IMR-90 (cell line): ENCODE measurements at regions not wholly inside any gene's neighbourhood (a gene's known extent, or its start where the extent isn't known, plus 50 kb on each side); places are given as distances from the start of the nearest gene placed in this dataset.

Experiments
- ATAC-seq: fragments of 200-7000 bp; cut with Tn5 transposase; 2 replicates; pipeline ENCODE4 v1.9.1; 2020; ENCODE audit warnings: low read depth, mild to moderate bottlenecking, moderate library complexity
- BruUV-seq: library from RNA; stranded (reverse); fragments of 400-500 nt; replicated peaks from 2 replicates; lab custom pipeline; 2021; lab: Mats Ljungman, UMichigan
- CTCF ChIA-PET: fragments of 300-600 bp; formaldehyde crosslinking; extraction: SDS; loops from one replicate; lab custom pipeline; 2021; ENCODE audit warnings: antibody characterized with exemption; lab: Yijun Ruan, JAX
- POLR2A ChIA-PET: fragments of 300-600 bp; sonication (Branson Sonifier 250); formaldehyde crosslinking; loops from one replicate; lab custom pipeline; 2022; ENCODE audit warnings: antibody characterized with exemption; ENCODE audit not compliant: unreplicated experiment; lab: Charles Lee
- DNase-seq: peaks from one replicate; pipeline ENCODE4 v3.0.0; 2013
- H2AFZ ChIP-seq: replicated peaks from 2 replicates; pipeline ENCODE3; 2013; ENCODE audit warnings: low read length, mild to moderate bottlenecking; ENCODE audit not compliant: poor library complexity
- H2AK5ac ChIP-seq: 2 replicates; pipeline ENCODE4 v1.6.1; 2013; ENCODE audit warnings: low read depth, low read length, inconsistent platforms
- H2AK9ac ChIP-seq: replicated peaks from 2 replicates; pipeline ENCODE3; 2013; ENCODE audit warnings: mild to moderate bottlenecking, low read depth, low read length, moderate library complexity; ENCODE audit not compliant: poor library complexity
- H2BK120ac ChIP-seq: 2 replicates; pipeline ENCODE4 v1.6.1; 2013; ENCODE audit warnings: low read depth, low read length, inconsistent platforms
- H2BK15ac ChIP-seq: 3 replicates; pipeline ENCODE4 v1.6.1; 2013; ENCODE audit warnings: low read depth, low read length, inconsistent platforms
- H2BK20ac ChIP-seq: 2 replicates; pipeline ENCODE4 v1.6.1; 2013; ENCODE audit warnings: low read depth, mild to moderate bottlenecking, inconsistent platforms, low read length, moderate library complexity
- H2BK5ac ChIP-seq: 2 replicates; pipeline ENCODE4 v1.6.1; 2013; ENCODE audit warnings: mild to moderate bottlenecking, low read depth, low read length, inconsistent platforms; ENCODE audit not compliant: poor library complexity, severe bottlenecking
- H3K14ac ChIP-seq: replicated peaks from 2 replicates; pipeline ENCODE4 v1.6.1; 2013; ENCODE audit warnings: low read depth, low read length, inconsistent platforms
- H3K18ac ChIP-seq: 2 replicates; pipeline ENCODE4 v1.6.1; 2013; ENCODE audit warnings: low read depth, low read length, control low read depth
- H3K23ac ChIP-seq: 2 replicates; pipeline ENCODE4 v1.6.1; 2013; ENCODE audit warnings: low read depth, low read length, inconsistent platforms
- H3K27ac ChIP-seq: 2 replicates; pipeline ENCODE4 v1.5.1; 2013; ENCODE audit warnings: mild to moderate bottlenecking, control low read depth, low read length; ENCODE audit not compliant: insufficient read depth
- H3K27me3 ChIP-seq: 2 replicates; pipeline ENCODE4 v1.6.1; 2013; ENCODE audit warnings: low read length; ENCODE audit not compliant: control insufficient read depth, insufficient read depth
- H3K36me3 ChIP-seq: 2 replicates; pipeline ENCODE4 v1.6.1; 2013; ENCODE audit warnings: low read length, mixed read lengths; ENCODE audit not compliant: control insufficient read depth, insufficient read depth
- H3K4ac ChIP-seq: 2 replicates; pipeline ENCODE4 v1.6.1; 2013; ENCODE audit warnings: low read depth, low read length, inconsistent platforms
- H3K4me1 ChIP-seq: 2 replicates; pipeline ENCODE4 v1.6.1; 2013; ENCODE audit warnings: low read length, mixed read lengths; ENCODE audit not compliant: control insufficient read depth, insufficient read depth
- H3K4me2 ChIP-seq: 2 replicates; pipeline ENCODE4 v1.6.1; 2013; ENCODE audit warnings: low read depth, mild to moderate bottlenecking, control low read depth, low read length, moderate library complexity
- H3K4me3 ChIP-seq: 2 replicates; pipeline ENCODE4 v1.5.1; 2013; ENCODE audit warnings: low read depth, mild to moderate bottlenecking, control low read depth, low read length, moderate library complexity; ENCODE audit not compliant: insufficient read depth
- H3K56ac ChIP-seq: 2 replicates; pipeline ENCODE4 v1.6.1; 2013; ENCODE audit warnings: low read length, inconsistent platforms; ENCODE audit not compliant: insufficient read depth; ENCODE audit errors: extremely low read depth
- H3K79me1 ChIP-seq, 2 experiments: 2 replicates each; pipeline ENCODE4 v1.6.1; 2013; ENCODE audit warnings: low read length in 2 of 2, inconsistent platforms in 1 of 2, low read depth in 1 of 2
- H3K9ac ChIP-seq: 2 replicates; pipeline ENCODE4 v1.6.1; 2013; ENCODE audit warnings: low read depth, low read length, control low read depth
- H3K9me1 ChIP-seq: 2 replicates; pipeline ENCODE4 v1.6.1; 2013; ENCODE audit warnings: low read length, inconsistent platforms; ENCODE audit not compliant: insufficient read depth
- H3K9me3 ChIP-seq: 2 replicates; pipeline ENCODE4 v1.6.1; 2013; ENCODE audit warnings: low read length; ENCODE audit not compliant: control insufficient read depth, insufficient read depth
- H4K20me1 ChIP-seq: 2 replicates; pipeline ENCODE4 v1.6.1; 2013; ENCODE audit warnings: low read length, inconsistent platforms; ENCODE audit not compliant: insufficient read depth
- H4K5ac ChIP-seq: 2 replicates; pipeline ENCODE4 v1.6.1; 2013; ENCODE audit warnings: mild to moderate bottlenecking, low read depth, low read length, control low read depth
- H4K8ac ChIP-seq, 2 experiments: 2 replicates each; pipeline ENCODE4 v1.6.1; 2013; ENCODE audit warnings: low read depth in 2 of 2, low read length in 2 of 2, control low read depth in 1 of 2, inconsistent platforms in 1 of 2
- H4K91ac ChIP-seq: 2 replicates; pipeline ENCODE4 v1.6.1; 2013; ENCODE audit warnings: low read depth, low read length, inconsistent platforms; ENCODE audit not compliant: insufficient read depth
- BHLHE40 ChIP-seq: fragments of 150-350 bp; IDR thresholded peaks from 2 replicates; pipeline ENCODE4 v1.6.1; 2016; ENCODE audit warnings: mild to moderate bottlenecking, low read depth, low read length
- CEBPB ChIP-seq: IDR thresholded peaks from 2 replicates; pipeline ENCODE4 v1.6.1; 2012; ENCODE audit warnings: low read depth, low read length, improper control_type of control experiment
- CHD1 ChIP-seq: IDR thresholded peaks from 2 replicates; pipeline ENCODE4 v1.6.1; 2012; ENCODE audit warnings: low read depth, low read length, improper control_type of control experiment
- FOS ChIP-seq: fragments of 150-350 bp; IDR thresholded peaks from 2 replicates; pipeline ENCODE4 v1.6.1; 2016; ENCODE audit warnings: low read depth, low read length
- MAFK ChIP-seq: IDR thresholded peaks from 2 replicates; pipeline ENCODE4 v1.6.1; 2012; ENCODE audit warnings: low read depth, low read length, improper control_type of control experiment
- MAZ ChIP-seq: IDR thresholded peaks from 2 replicates; pipeline ENCODE4 v1.6.1; 2012; ENCODE audit warnings: low read depth, mild to moderate bottlenecking, low read length, improper control_type of control experiment, moderate library complexity, borderline replicate concordance
- MXI1 ChIP-seq: IDR thresholded peaks from 2 replicates; pipeline ENCODE4 v1.6.1; 2012; ENCODE audit warnings: low read depth, mild to moderate bottlenecking, low read length, moderate library complexity, borderline replicate concordance
- NFE2L2 ChIP-seq: fragments of 150-350 bp; IDR thresholded peaks from 2 replicates; pipeline ENCODE4 v1.6.1; 2016; ENCODE audit warnings: low read depth, mild to moderate bottlenecking, low read length
- POLR2A ChIP-seq: IDR thresholded peaks from 2 replicates; pipeline ENCODE4 v1.6.1; 2012; ENCODE audit warnings: mild to moderate bottlenecking, low read depth, low read length
- RAD21 ChIP-seq: IDR thresholded peaks from 2 replicates; pipeline ENCODE4 v1.6.1; 2012; ENCODE audit warnings: low read length, improper control_type of control experiment
- RCOR1 ChIP-seq: IDR thresholded peaks from 2 replicates; pipeline ENCODE4 v1.6.1; 2012; ENCODE audit warnings: mild to moderate bottlenecking, low read length, improper control_type of control experiment; ENCODE audit not compliant: insufficient replicate concordance
- RFX5 ChIP-seq: IDR thresholded peaks from 2 replicates; pipeline ENCODE4 v1.8.0; 2012; ENCODE audit warnings: low read depth, mild to moderate bottlenecking, low read length, moderate library complexity
- SMC3 ChIP-seq: fragments of 150-350 bp; IDR thresholded peaks from 2 replicates; pipeline ENCODE4 v1.6.1; 2016; ENCODE audit warnings: low read depth, mild to moderate bottlenecking, antibody characterized with exemption, low read length, moderate library complexity
- WGBS, 2 experiments: methylation state at CpG; one replicate each; pipeline versions ENCODE4 v1.1.5 to v1.1.7; 2013; ENCODE audit warnings: missing lambda C conversion rate in 2 of 2; ENCODE audit not compliant: insufficient read length in 1 of 2; ENCODE audit errors: extremely low coverage in 2 of 2; 5-methylcytosine and 5-hydroxymethylcytosine counted together
- dilution Hi-C: fragments of 300-500 bp; cut with HindIII; formaldehyde crosslinking; loops from one replicate; pipeline ENCODE4 v1.14.3; 2018; ENCODE audit warnings: low sequenced_read_pairs; ENCODE audit not compliant: unreplicated experiment
- in situ Hi-C: fragments of 300-500 bp; cut with MboI; formaldehyde crosslinking; loops from 3 replicates; pipeline ENCODE4 v1.14.3; 2019; ENCODE audit warnings: low sequenced_read_pairs, inconsistent platforms, mixed read lengths
- intact Hi-C: fragments of 100-400 bp; cut with micrococcal nuclease; formaldehyde crosslinking; loops from 2 replicates; pipeline ENCODE4 v1.10.0; 2022
- TF ChIP-seq, protein P1 (sequence below): conservative IDR thresholded peaks from 2 replicates; pipeline ENCODE4 v1.5.1; 2012; ENCODE audit warnings: mild to moderate bottlenecking, low read depth, low read length, improper control_type of control experiment
- TF ChIP-seq, protein P2 (sequence below): fragments of 150-350 bp; IDR thresholded peaks from 2 replicates; pipeline ENCODE4 v1.6.1; 2017; ENCODE audit warnings: mild to moderate bottlenecking, antibody characterized with exemption, low read length, low read depth
- TF ChIP-seq, protein P3 (sequence below): fragments of 150-350 bp; IDR thresholded peaks from 2 replicates; pipeline ENCODE4 v1.6.1; 2016; ENCODE audit warnings: low read depth, mild to moderate bottlenecking, low read length, moderate library complexity, borderline replicate concordance

DNA sequence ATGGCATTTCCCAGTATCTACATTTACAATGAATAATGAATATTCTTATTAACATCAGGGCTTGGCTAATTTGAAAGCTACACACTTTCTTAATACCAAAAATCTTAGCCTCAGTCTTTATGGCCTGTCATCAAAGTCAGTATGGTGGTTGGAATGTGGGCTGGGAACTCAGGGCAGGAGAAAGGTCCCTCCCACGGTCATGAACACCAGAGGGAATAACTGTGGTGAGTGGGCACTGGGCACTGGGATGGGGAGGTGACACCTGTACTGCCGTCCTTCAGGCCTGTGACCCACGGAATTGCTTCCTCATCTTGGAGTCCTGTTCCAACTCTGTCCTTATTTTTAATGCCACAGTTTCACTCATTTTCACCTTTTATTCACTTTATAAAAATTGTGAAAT, 276.9 kb upstream of the PLPP4 start:
- Histone ChIP-seq H4K5ac (no peak overlapping the region), H2AK5ac (no peak overlapping the region), H2BK20ac (no peak overlapping the region), H4K91ac (no peak overlapping the region), H3K79me1 (no peaks in the 10 kb centered on the region), H3K9ac (no peak overlapping the region), H2BK5ac (no peak overlapping the region), H3K4me1 (no peaks in the 10 kb centered on the region), H2AK9ac (no peak overlapping the region), H3K23ac (no peak overlapping the region), H2AFZ (no peak overlapping the region), H4K20me1 (no peaks in the 10 kb centered on the region), H3K9me3 (peaks cover 26% of the 10 kb centered on the region), H3K9me1 (no peaks in the 10 kb centered on the region), H4K8ac (no peak overlapping the region), H3K27me3 (no peaks in the 10 kb centered on the region), H2BK120ac (no peak overlapping the region), H3K18ac (no peak overlapping the region), H3K36me3 (no peaks in the 10 kb centered on the region), H3K14ac (no peak overlapping the region), H3K27ac (no peak overlapping the region), H3K4ac (no peak overlapping the region), H3K4me2 (no peak overlapping the region), H2BK15ac (no peak overlapping the region), H3K4me3 (no peak overlapping the region), H3K56ac (no peak overlapping the region)
- WGBS, 2 experiments: no CpG with 5 or more reads among the region's 3 CpGs
- in situ Hi-C loops: no loop called here
- dilution Hi-C loops: no loop called here
- ChIA-PET POLR2A (no interaction called here), CTCF (no interaction called here)
- no peak for DNase-seq
- intact Hi-C loops: no loop called here
- ATAC-seq: no peak
- BruUV-seq: no TSS peak
- TF ChIP-seq RFX5: no peak
- TF ChIP-seq, protein P1, sequence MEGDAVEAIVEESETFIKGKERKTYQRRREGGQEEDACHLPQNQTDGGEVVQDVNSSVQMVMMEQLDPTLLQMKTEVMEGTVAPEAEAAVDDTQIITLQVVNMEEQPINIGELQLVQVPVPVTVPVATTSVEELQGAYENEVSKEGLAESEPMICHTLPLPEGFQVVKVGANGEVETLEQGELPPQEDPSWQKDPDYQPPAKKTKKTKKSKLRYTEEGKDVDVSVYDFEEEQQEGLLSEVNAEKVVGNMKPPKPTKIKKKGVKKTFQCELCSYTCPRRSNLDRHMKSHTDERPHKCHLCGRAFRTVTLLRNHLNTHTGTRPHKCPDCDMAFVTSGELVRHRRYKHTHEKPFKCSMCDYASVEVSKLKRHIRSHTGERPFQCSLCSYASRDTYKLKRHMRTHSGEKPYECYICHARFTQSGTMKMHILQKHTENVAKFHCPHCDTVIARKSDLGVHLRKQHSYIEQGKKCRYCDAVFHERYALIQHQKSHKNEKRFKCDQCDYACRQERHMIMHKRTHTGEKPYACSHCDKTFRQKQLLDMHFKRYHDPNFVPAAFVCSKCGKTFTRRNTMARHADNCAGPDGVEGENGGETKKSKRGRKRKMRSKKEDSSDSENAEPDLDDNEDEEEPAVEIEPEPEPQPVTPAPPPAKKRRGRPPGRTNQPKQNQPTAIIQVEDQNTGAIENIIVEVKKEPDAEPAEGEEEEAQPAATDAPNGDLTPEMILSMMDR: no peak
- no peak for TF ChIP-seq FOS
- no peak for TF ChIP-seq MAFK
- TF ChIP-seq BHLHE40: no peak
- TF ChIP-seq MAZ: no peak
- TF ChIP-seq POLR2A: no peak
- TF ChIP-seq, protein P2, sequence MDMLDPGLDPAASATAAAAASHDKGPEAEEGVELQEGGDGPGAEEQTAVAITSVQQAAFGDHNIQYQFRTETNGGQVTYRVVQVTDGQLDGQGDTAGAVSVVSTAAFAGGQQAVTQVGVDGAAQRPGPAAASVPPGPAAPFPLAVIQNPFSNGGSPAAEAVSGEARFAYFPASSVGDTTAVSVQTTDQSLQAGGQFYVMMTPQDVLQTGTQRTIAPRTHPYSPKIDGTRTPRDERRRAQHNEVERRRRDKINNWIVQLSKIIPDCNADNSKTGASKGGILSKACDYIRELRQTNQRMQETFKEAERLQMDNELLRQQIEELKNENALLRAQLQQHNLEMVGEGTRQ: no peak
- TF ChIP-seq SMC3: no peak
- TF ChIP-seq MXI1: no peak
- TF ChIP-seq RAD21: no peak
- no peak for TF ChIP-seq CEBPB
- no peak for TF ChIP-seq RCOR1
- no peak for TF ChIP-seq NFE2L2
- TF ChIP-seq CHD1: no peak
- TF ChIP-seq, protein P3, sequence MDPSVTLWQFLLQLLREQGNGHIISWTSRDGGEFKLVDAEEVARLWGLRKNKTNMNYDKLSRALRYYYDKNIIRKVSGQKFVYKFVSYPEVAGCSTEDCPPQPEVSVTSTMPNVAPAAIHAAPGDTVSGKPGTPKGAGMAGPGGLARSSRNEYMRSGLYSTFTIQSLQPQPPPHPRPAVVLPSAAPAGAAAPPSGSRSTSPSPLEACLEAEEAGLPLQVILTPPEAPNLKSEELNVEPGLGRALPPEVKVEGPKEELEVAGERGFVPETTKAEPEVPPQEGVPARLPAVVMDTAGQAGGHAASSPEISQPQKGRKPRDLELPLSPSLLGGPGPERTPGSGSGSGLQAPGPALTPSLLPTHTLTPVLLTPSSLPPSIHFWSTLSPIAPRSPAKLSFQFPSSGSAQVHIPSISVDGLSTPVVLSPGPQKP: no peak
